Endothelial cell (in vitro differentiated cells): ENCODE measurements at regions not wholly inside any gene's neighbourhood (a gene's known extent, or its start where the extent isn't known, plus 50 kb on each side); places are given as distances from the start of the nearest gene placed in this dataset.

Experiments used
- DNase-seq: peaks from one replicate; pipeline ENCODE4 v3.0.0; 2021; ENCODE audit warnings: low spot score
- H3K27ac Mint-ChIP-seq: one replicate; pipeline ENCODE4 v1.8.0; 2021; ENCODE audit warnings: mixed read lengths, inconsistent platforms; ENCODE audit not compliant: unreplicated experiment
- H3K27me3 Mint-ChIP-seq: one replicate; pipeline ENCODE4 v1.8.0; 2021; ENCODE audit warnings: mild to moderate bottlenecking, moderate library complexity, mixed read lengths, inconsistent platforms; ENCODE audit not compliant: unreplicated experiment
- H3K36me3 Mint-ChIP-seq: one replicate; pipeline ENCODE4 v1.8.0; 2021; ENCODE audit warnings: mild to moderate bottlenecking, low read depth, mixed read lengths, inconsistent platforms; ENCODE audit not compliant: unreplicated experiment
- H3K4me1 Mint-ChIP-seq: one replicate; pipeline ENCODE4 v1.8.0; 2021; ENCODE audit warnings: mild to moderate bottlenecking, mixed read lengths, inconsistent platforms; ENCODE audit not compliant: unreplicated experiment
- H3K4me3 Mint-ChIP-seq: one replicate; pipeline ENCODE4 v1.8.0; 2021; ENCODE audit warnings: mild to moderate bottlenecking, mixed read lengths, inconsistent platforms; ENCODE audit not compliant: unreplicated experiment
- H3K9me3 Mint-ChIP-seq: one replicate; pipeline ENCODE4 v1.8.0; 2021; ENCODE audit warnings: mixed read lengths, inconsistent platforms; ENCODE audit not compliant: unreplicated experiment
- CTCF ChIP-seq: fragments of 200-600 bp; sonication (generic); IDR thresholded peaks from one replicate; pipeline ENCODE4 v1.5.0; 2021; ENCODE audit warnings: antibody characterized with exemption; ENCODE audit not compliant: unreplicated experiment

DNA sequence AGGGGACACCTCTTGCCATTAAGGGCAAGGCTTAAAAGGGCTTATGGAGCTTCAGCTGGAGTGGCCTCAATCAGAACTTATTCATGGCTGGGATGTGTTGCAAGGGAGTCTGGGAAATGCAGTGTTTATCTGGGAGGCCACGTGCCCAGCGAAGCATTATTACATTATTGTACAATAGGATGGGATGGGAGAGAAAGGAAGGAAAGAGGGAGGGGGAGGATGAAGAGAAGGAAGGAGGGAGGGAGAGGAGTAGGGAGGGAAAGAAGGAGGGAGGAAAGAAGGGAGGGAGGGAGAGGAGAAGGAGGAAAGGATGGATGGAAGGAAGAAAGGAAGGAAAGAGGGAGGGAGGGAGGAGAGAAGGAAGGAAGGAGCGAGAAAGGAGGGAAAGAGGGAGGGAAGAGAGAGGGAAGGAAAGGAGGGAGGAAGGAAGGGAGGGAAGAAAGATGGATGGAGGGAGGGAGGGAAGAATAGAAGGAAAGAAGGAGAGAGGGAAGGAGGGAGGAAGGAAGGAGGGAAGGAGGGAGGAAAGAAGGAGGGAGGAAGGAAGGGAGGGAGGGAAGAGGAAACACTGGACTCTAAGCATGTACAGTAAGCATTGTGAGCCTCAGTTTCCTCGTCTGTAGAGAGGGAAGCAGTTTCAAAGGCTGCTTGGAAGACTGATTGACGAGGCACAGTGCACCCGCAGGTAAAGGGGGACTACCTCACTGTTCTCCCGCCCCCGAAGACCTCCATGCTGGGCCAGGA, 62.2 kb downstream of the MYEOV start:
- Mint-ChIP-seq H3K36me3 (no peaks in the 10 kb centered on the region), H3K27me3 (peaks cover 2% of the 10 kb centered on the region), H3K4me3 (no peak overlapping the region), H3K27ac (no peak overlapping the region), H3K4me1 (no peaks in the 10 kb centered on the region), H3K9me3 (no peaks in the 10 kb centered on the region)
- TF ChIP-seq CTCF: no peak
- DNase-seq: no peak

DNA sequence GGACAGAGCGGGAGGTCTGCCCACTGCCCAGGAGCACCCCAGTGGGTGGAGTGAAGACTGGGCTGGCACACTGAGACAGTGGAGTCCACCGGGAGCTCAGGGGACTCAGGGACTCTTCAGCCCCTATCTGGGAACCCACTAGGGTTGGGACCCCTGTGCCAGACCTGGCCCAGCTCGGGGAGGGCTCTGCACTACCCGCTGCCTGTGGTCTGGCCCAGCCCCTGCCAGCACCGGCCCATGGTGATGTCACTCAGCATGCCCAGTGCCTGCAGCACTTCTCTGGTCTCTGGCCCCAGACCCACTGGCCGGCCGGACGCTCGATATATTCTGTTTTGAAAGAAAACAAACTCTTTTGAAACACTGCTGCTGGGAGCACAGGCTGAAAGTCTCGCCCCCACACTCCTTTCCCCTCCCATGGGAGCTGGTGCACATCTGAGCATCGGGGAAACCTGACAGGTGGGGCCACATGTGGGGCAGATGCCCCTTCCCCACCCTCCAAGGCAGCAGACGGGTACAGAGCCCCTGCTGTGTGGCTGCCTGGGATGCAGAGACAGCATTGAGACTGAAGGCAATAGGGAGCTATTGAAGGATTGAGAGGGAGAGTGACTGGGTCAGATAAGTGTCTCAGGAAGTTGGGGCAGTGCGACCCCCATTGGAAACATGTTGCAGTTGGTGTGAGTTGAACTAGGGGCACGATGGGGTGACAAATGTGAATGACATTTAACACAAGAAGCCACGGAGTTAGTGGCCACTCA, 62.9 kb downstream of the MYEOV start:
- Mint-ChIP-seq H3K4me3 (no peak overlapping the region), H3K36me3 (no peaks in the 10 kb centered on the region), H3K4me1 (no peaks in the 10 kb centered on the region), H3K9me3 (no peaks in the 10 kb centered on the region), H3K27ac (no peak overlapping the region), H3K27me3 (peaks cover 2% of the 10 kb centered on the region)
- no peak for TF ChIP-seq CTCF
- no peak for DNase-seq

GRCh38 chr11:69357458-69358397, 63.8 kb downstream of the MYEOV start:
- TF ChIP-seq CTCF: no peak
- Mint-ChIP-seq H3K36me3 (no peaks in the 10 kb centered on the region), H3K27me3 (peaks cover 2% of the 10 kb centered on the region), H3K4me3 (no peak overlapping the region), H3K9me3 (no peaks in the 10 kb centered on the region), H3K4me1 (no peaks in the 10 kb centered on the region), H3K27ac (no peak overlapping the region)
- no peak for DNase-seq

DNA sequence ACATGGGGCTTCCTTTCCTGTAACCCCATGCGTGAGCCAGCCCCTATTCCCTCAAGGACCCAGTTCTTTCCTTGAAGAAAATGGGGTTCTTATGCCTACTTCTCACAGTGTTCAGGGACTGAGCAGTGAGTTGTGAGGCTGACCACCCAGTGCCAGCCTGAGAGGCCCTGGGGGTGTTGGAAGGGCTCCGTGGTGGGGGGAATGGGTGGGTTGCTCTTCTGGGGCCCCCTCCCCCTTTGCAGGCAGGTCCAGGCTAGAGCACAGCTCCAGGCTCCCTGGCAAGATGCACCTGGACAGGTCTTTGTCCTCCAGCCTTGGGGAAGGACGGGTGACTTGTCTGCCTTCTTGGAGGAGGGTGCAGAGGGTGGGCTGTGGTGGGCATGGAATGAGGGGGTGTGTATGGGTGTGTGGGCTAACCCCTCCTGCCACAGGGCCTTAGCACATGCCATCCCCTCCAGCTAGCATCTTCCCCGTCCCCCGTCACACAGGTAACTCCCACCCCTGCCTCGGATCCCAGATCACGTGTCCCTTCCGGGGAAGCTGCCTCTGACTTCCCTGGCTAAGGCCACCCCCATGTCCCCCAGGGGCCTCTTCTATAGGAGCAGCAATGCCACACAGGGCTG, 64.6 kb downstream of the MYEOV start:
- Mint-ChIP-seq H3K4me3 (no peak overlapping the region), H3K27ac (no peak overlapping the region), H3K9me3 (no peaks in the 10 kb centered on the region), H3K27me3 (peaks cover 2% of the 10 kb centered on the region), H3K36me3 (no peaks in the 10 kb centered on the region), H3K4me1 (no peaks in the 10 kb centered on the region)
- DNase-seq: no peak
- no peak for TF ChIP-seq CTCF
